CD4-positive, CD25-positive, alpha-beta regulatory T cell (primary cell): ENCODE measurements at regions not wholly inside any gene's neighbourhood (a gene's known extent, or its start where the extent isn't known, plus 50 kb on each side); places are given as distances from the start of the nearest gene placed in this dataset.

Experiments used
- ATAC-seq, 2 donors: fragments of 150-1000 bp; cut with Tn5 transposase; one replicate each; pipeline ENCODE4 v1.10.0; 2021; ENCODE audit warnings: low read depth in 2 of 2, moderate number of reproducible peaks in 2 of 2, moderate library complexity in 1 of 2
- DNase-seq, 3 donors: peaks; one replicate each; pipeline versions ENCODE4 v3.0.0 to v3.0.0-alpha.2; 2012 to 2022; ENCODE audit warnings: mixed read lengths in 1 of 3
- H3K27ac ChIP-seq: one replicate; pipeline ENCODE4 v1.7.0; 2013; ENCODE audit warnings: mild to moderate bottlenecking, low read length; ENCODE audit not compliant: insufficient read depth, poor library complexity, severe bottlenecking
- H3K27me3 ChIP-seq: one replicate; pipeline ENCODE4 v1.7.0; 2013; ENCODE audit warnings: low read length; ENCODE audit not compliant: control insufficient read depth, insufficient read depth
- H3K36me3 ChIP-seq: one replicate; pipeline ENCODE4 v1.7.0; 2013; ENCODE audit warnings: mild to moderate bottlenecking, low read length, moderate library complexity; ENCODE audit not compliant: control insufficient read depth, insufficient read depth
- H3K4me1 ChIP-seq: 2 replicates; pipeline ENCODE4 v1.7.0; 2013; ENCODE audit warnings: mild to moderate bottlenecking, low read length; ENCODE audit not compliant: insufficient read depth, control insufficient read depth, poor library complexity, severe bottlenecking
- H3K4me3 ChIP-seq: one replicate; pipeline ENCODE4 v1.7.0; 2013; ENCODE audit warnings: low read depth, mild to moderate bottlenecking, low read length, moderate library complexity
- H3K9me3 ChIP-seq, 2 experiments: 1 replicate in 1 of 2; 2 replicates in 1 of 2; pipeline ENCODE4 v1.7.0; 2013; ENCODE audit warnings: low read length in 2 of 2, mild to moderate bottlenecking in 1 of 2, moderate library complexity in 1 of 2; ENCODE audit not compliant: control insufficient read depth in 2 of 2
- H3K27ac Mint-ChIP-seq, 3 donors: one replicate each; pipeline ENCODE4 v1.8.0; 2020 to 2022; ENCODE audit warnings: mild to moderate bottlenecking in 3 of 3, mixed read lengths in 3 of 3, moderate library complexity in 2 of 3
- H3K27me3 Mint-ChIP-seq: one replicate; pipeline ENCODE4 v1.8.0; 2022; ENCODE audit warnings: mild to moderate bottlenecking, mixed read lengths
- H3K36me3 Mint-ChIP-seq: one replicate; pipeline ENCODE4 v1.8.0; 2020; ENCODE audit warnings: mixed read lengths
- H3K4me1 Mint-ChIP-seq, 4 donors: one replicate each; pipeline ENCODE4 v1.8.0; 2020 to 2022; ENCODE audit warnings: mixed read lengths in 4 of 4, mild to moderate bottlenecking in 1 of 4
- H3K4me3 Mint-ChIP-seq, 4 donors: one replicate each; pipeline ENCODE4 v1.8.0; 2020 to 2022; ENCODE audit warnings: mild to moderate bottlenecking in 4 of 4, mixed read lengths in 4 of 4, moderate library complexity in 3 of 4
- H3K9me3 Mint-ChIP-seq, 7 donors: one replicate each; pipeline ENCODE4 v1.8.0; 2020 to 2022; ENCODE audit warnings: mixed read lengths in 7 of 7, mild to moderate bottlenecking in 3 of 7, moderate library complexity in 2 of 7

- no peak overlapping the region for H3K27ac Mint-ChIP-seq
- no peaks in the 10 kb centered on the region for H3K36me3 ChIP-seq
- H3K36me3 Mint-ChIP-seq, result no peaks in the 10 kb centered on the region
- DNase-seq, result no peak
- no peaks in the 10 kb centered on the region for H3K4me1 ChIP-seq
- no peaks in the 10 kb centered on the region for H3K27me3 Mint-ChIP-seq
- no peak for ATAC-seq
- no peak overlapping the region for H3K4me3 Mint-ChIP-seq
- no peak overlapping the region for H3K4me3 ChIP-seq
- H3K27ac ChIP-seq, result no peak overlapping the region
- H3K4me1 Mint-ChIP-seq, result no peaks in the 10 kb centered on the region
- H3K9me3 ChIP-seq, result no peaks in the 10 kb centered on the region
- no peaks in the 10 kb centered on the region for H3K27me3 ChIP-seq
- peaks cover 0 to 5% (median 0%) of the 10 kb centered on the region in 7 donors for H3K9me3 Mint-ChIP-seq
Observed at GRCh38 chrX:23589496-23589895, 77.8 kb upstream of the PRDX4 start.

DNA sequence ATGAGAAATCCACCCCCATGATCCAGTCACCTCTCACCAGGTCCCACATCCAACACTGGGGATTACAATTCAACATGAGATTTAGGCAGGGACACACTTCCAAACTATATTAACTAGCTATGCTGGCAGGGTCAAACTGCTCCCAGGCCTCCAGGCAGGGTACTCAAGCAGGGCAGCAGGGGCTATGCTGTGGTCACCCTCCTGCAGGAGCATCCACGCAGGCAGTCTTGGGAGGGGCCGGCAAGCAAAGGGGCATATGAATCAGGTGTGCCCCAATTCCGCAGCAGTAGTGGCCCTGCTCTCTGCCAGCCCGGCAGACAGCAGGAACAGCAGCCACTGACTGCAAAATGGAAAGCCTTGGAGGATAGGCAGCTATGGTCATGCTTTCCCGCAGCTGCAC is 74.6 kb upstream of the PRDX4 start:
- Histone ChIP-seq H3K36me3 (no peaks in the 10 kb centered on the region), H3K9me3 (no peaks in the 10 kb centered on the region), H3K4me3 (no peak overlapping the region), H3K27ac (no peak overlapping the region), H3K27me3 (no peaks in the 10 kb centered on the region), H3K4me1 (no peaks in the 10 kb centered on the region)
- Mint-ChIP-seq H3K4me1 (no peaks in the 10 kb centered on the region), H3K36me3 (no peaks in the 10 kb centered on the region), H3K27ac (no peak overlapping the region), H3K27me3 (no peaks in the 10 kb centered on the region), H3K4me3 (no peak overlapping the region), H3K9me3 (peaks cover 0 to 5% (median 0%) of the 10 kb centered on the region in 7 donors)
- DNase-seq (no peak), ATAC-seq (no peak)

- Histone ChIP-seq H3K9me3 (no peaks in the 10 kb centered on the region), H3K4me1 (no peaks in the 10 kb centered on the region), H3K27me3 (no peaks in the 10 kb centered on the region), H3K4me3 (no peak overlapping the region), H3K27ac (no peak overlapping the region), H3K36me3 (no peaks in the 10 kb centered on the region)
- H3K4me1 Mint-ChIP-seq, result no peaks in the 10 kb centered on the region
- no peak overlapping the region for H3K27ac Mint-ChIP-seq
- no peaks in the 10 kb centered on the region for H3K36me3 Mint-ChIP-seq
- DNase-seq (no peak), ATAC-seq (no peak)
- H3K27me3 Mint-ChIP-seq, result peaks cover 5% of the 10 kb centered on the region
- no peak overlapping the region for H3K4me3 Mint-ChIP-seq
- no peaks in the 10 kb centered on the region for H3K9me3 Mint-ChIP-seq
Observed at GRCh38 chrX:23598575-23598974, 68.7 kb upstream of the PRDX4 start.

DNA sequence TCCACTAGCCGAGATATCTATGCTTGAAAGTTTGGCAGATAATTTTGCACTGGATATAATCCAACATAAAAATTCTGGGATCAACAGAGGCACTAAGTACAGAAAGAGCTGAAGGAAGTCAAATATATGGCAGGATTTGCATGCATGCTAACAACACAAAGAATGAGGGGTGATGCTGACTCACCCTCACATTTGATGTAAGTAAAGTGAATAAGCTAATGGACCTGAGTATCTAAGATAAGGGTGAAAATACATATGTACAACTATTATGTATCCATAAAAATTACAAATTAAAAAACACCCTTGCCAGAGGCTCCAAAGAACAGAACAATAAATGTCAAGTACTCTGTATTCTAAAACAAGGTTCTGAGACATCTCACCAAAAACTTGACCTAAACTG is 63.8 kb upstream of the PRDX4 start:
- peaks cover 14% of the 10 kb centered on the region for H3K27me3 Mint-ChIP-seq
- DNase-seq (no peak), ATAC-seq (no peak)
- no peak overlapping the region for H3K27ac ChIP-seq
- no peaks in the 10 kb centered on the region for H3K4me1 Mint-ChIP-seq
- H3K4me1 ChIP-seq, result no peaks in the 10 kb centered on the region
- H3K27ac Mint-ChIP-seq, result no peak overlapping the region
- no peaks in the 10 kb centered on the region for H3K27me3 ChIP-seq
- no peaks in the 10 kb centered on the region for H3K36me3 Mint-ChIP-seq
- H3K4me3 Mint-ChIP-seq, result no peak overlapping the region
- H3K9me3 Mint-ChIP-seq, result peaks cover 0 to 5% (median 0%) of the 10 kb centered on the region in 7 donors
- H3K4me3 ChIP-seq, result no peak overlapping the region
- no peaks in the 10 kb centered on the region for H3K36me3 ChIP-seq
- H3K9me3 ChIP-seq, result no peaks in the 10 kb centered on the region

DNA sequence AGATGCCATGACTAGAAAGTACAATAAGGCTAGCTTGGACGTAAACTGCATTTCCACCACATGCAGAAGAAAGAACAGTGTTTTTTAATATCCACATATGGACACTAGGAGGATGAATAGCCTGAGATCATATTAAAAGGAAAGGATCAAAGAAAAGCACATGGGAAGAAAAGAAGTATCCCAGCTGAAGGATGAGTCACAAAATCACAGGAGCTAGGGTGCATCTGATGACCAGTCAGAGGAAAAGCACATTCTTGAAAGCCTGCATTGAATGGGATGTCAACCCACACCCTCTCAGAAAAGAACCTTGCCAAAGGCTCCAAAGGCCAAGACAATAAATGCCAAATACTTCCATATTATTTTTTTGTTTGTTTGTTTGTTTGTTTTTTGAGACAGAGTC is 56.8 kb upstream of the PRDX4 start:
- Mint-ChIP-seq H3K4me3 (no peak overlapping the region), H3K36me3 (no peaks in the 10 kb centered on the region), H3K27me3 (peaks cover 8% of the 10 kb centered on the region), H3K27ac (no peak overlapping the region), H3K9me3 (peaks cover 0 to 6% (median 0%) of the 10 kb centered on the region in 7 donors), H3K4me1 (no peaks in the 10 kb centered on the region)
- Histone ChIP-seq H3K27me3 (peaks cover 3% of the 10 kb centered on the region), H3K4me3 (no peak overlapping the region), H3K36me3 (no peaks in the 10 kb centered on the region), H3K9me3 (no peaks in the 10 kb centered on the region), H3K4me1 (no peaks in the 10 kb centered on the region), H3K27ac (no peak overlapping the region)
- ATAC-seq (no peak), DNase-seq (no peak)

GRCh38 chrX:23612846-23613245 is 54.4 kb upstream of the PRDX4 start:
- Mint-ChIP-seq H3K4me3 (no peak overlapping the region), H3K27ac (no peak overlapping the region), H3K4me1 (no peaks in the 10 kb centered on the region), H3K36me3 (no peaks in the 10 kb centered on the region), H3K9me3 (peaks cover 0 to 2% (median 0%) of the 10 kb centered on the region in 7 donors), H3K27me3 (peaks cover 4% of the 10 kb centered on the region)
- H3K9me3 ChIP-seq, result no peaks in the 10 kb centered on the region
- ATAC-seq (no peak), DNase-seq (no peak)
- H3K4me1 ChIP-seq, result no peaks in the 10 kb centered on the region
- H3K4me3 ChIP-seq, result no peak overlapping the region
- H3K27me3 ChIP-seq, result peaks cover 3% of the 10 kb centered on the region
- H3K27ac ChIP-seq, result no peak overlapping the region
- no peaks in the 10 kb centered on the region for H3K36me3 ChIP-seq

DNA sequence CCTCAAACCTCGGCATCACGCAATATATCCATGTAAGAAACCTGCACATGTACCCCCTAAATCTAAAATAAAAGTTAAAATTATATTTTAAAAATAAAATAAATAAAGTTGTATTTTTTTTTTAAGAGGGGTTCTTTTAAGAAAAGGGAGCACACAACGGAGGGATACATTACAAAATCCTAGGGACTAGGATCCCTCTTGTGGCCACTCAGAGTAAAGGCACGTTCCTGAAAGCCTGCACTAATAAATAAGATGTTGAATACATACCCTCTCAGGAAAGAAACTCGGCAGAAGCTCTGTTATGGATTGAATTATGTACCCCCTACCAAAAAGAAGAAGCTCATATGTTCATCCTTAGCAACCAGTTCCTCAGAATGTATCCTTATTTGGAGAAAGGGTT is 50.9 kb upstream of the PRDX4 start:
- Mint-ChIP-seq H3K36me3 (no peaks in the 10 kb centered on the region), H3K9me3 (peaks cover 0 to 2% (median 0%) of the 10 kb centered on the region in 7 donors), H3K27ac (no peak overlapping the region), H3K4me3 (no peak overlapping the region), H3K27me3 (peaks cover 4% of the 10 kb centered on the region), H3K4me1 (no peaks in the 10 kb centered on the region)
- Histone ChIP-seq H3K27me3 (no peaks in the 10 kb centered on the region), H3K27ac (no peak overlapping the region), H3K9me3 (no peaks in the 10 kb centered on the region), H3K4me1 (no peaks in the 10 kb centered on the region), H3K4me3 (no peak overlapping the region), H3K36me3 (no peaks in the 10 kb centered on the region)
- ATAC-seq (no peak), DNase-seq (peak in 1 of 3 donors; percentile 20)
